Suprapubic skin (tissue), 4 donors: ENCODE measurements at regions not wholly inside any gene's neighbourhood (a gene's known extent, or its start where the extent isn't known, plus 50 kb on each side); places are given as distances from the start of the nearest gene placed in this dataset.

Experiments
- DNase-seq, 2 donors: peaks; one replicate each; pipeline ENCODE4 v3.0.0-alpha.2; 2019; ENCODE audit warnings: low spot score in 2 of 2
- H3K27ac ChIP-seq: fragments of 200-600 bp; sonication (generic); one replicate; pipeline ENCODE4 v1.5.1; 2019
- H3K27me3 ChIP-seq: fragments of 200-600 bp; sonication (generic); one replicate; pipeline ENCODE4 v1.5.1; 2019
- H3K36me3 ChIP-seq: fragments of 200-600 bp; sonication (generic); one replicate; pipeline ENCODE4 v1.5.1; 2019
- H3K4me1 ChIP-seq: fragments of 200-600 bp; sonication (generic); one replicate; pipeline ENCODE4 v1.5.1; 2019
- H3K4me3 ChIP-seq: fragments of 200-600 bp; sonication (generic); one replicate; pipeline ENCODE4 v1.5.1; 2019; ENCODE audit warnings: mild to moderate bottlenecking
- H3K9me3 ChIP-seq: fragments of 200-600 bp; sonication (generic); one replicate; pipeline ENCODE4 v1.5.1; 2019
- EP300 ChIP-seq: sonication (generic); formaldehyde crosslinking; IDR thresholded peaks from one replicate; pipeline ENCODE4 v1.6.1; 2017; ENCODE audit warnings: antibody characterized with exemption
- POLR2A ChIP-seq, 2 donors: fragments of 450-650 bp; IDR thresholded peaks; one replicate each; pipeline ENCODE4 v1.6.1; 2017; ENCODE audit warnings: antibody characterized with exemption in 2 of 2, mild to moderate bottlenecking in 2 of 2, moderate library complexity in 2 of 2
- POLR2AphosphoS5 ChIP-seq, 3 donors: sonication (generic); formaldehyde crosslinking; IDR thresholded peaks; one replicate each; pipeline ENCODE4 v1.6.1; 2017; ENCODE audit warnings: antibody characterized with exemption in 3 of 3
- WGBS: methylation state at CpG from one replicate; pipeline ENCODE4 v1.1.5; 2018; 5-methylcytosine and 5-hydroxymethylcytosine counted together
- TF ChIP-seq, protein P1 (sequence below), 2 donors: fragments of 200-600 bp in 1 of 2; fragments of 450-650 bp in 1 of 2; sonication (generic) in 1 of 2; IDR thresholded peaks; one replicate each; pipeline ENCODE4 v1.5.1; 2016 to 2019; ENCODE audit warnings: antibody characterized with exemption in 2 of 2, mild to moderate bottlenecking in 1 of 2, moderate library complexity in 1 of 2

- Histone ChIP-seq H3K27ac (no peak overlapping the region), H3K36me3 (no peaks in the 10 kb centered on the region), H3K9me3 (peaks cover 3% of the 10 kb centered on the region), H3K4me3 (no peak overlapping the region), H3K4me1 (no peaks in the 10 kb centered on the region), H3K27me3 (no peaks in the 10 kb centered on the region)
- no peak for DNase-seq
- 89% methylated on average over 1 of the region's 1 CpG for WGBS
- TF ChIP-seq POLR2AphosphoS5 (IDR thresholded peaks at IDR 0.05) = no peak
- TF ChIP-seq EP300 = no peak
- TF ChIP-seq, protein P1, sequence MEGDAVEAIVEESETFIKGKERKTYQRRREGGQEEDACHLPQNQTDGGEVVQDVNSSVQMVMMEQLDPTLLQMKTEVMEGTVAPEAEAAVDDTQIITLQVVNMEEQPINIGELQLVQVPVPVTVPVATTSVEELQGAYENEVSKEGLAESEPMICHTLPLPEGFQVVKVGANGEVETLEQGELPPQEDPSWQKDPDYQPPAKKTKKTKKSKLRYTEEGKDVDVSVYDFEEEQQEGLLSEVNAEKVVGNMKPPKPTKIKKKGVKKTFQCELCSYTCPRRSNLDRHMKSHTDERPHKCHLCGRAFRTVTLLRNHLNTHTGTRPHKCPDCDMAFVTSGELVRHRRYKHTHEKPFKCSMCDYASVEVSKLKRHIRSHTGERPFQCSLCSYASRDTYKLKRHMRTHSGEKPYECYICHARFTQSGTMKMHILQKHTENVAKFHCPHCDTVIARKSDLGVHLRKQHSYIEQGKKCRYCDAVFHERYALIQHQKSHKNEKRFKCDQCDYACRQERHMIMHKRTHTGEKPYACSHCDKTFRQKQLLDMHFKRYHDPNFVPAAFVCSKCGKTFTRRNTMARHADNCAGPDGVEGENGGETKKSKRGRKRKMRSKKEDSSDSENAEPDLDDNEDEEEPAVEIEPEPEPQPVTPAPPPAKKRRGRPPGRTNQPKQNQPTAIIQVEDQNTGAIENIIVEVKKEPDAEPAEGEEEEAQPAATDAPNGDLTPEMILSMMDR (IDR thresholded peaks at IDR 0.05) = no peak
Observed at GRCh38 chr4:144501231-144501780, 144.7 kb upstream of the HHIP start.

DNA sequence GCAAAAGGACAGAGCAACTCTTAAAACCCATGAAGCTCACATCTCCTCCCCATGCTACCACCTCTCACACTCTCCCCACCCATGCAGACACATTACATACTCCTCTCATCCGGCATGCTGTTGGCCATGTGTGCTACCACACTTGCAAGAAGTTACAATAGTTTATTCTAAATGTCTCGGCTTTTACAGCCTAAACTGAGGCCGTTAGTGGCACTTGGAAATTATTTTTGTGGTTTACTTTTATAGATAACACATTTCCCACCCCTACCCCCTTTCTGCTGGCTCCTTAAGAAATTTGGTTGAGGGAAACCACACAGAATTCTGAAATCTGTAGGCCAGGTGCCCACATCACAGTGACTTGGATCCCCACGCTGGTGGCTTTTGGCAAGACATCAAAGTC is 141.1 kb upstream of the HHIP start:
- Histone ChIP-seq H3K36me3 (no peaks in the 10 kb centered on the region), H3K9me3 (peaks cover 3% of the 10 kb centered on the region), H3K27ac (no peak overlapping the region), H3K27me3 (no peaks in the 10 kb centered on the region), H3K4me3 (no peak overlapping the region), H3K4me1 (no peaks in the 10 kb centered on the region)
- TF ChIP-seq POLR2AphosphoS5 (IDR thresholded peaks at IDR 0.05) (no peak), EP300 (no peak), POLR2A (IDR thresholded peaks at IDR 0.05) (no peak)
- TF ChIP-seq, protein P1 (IDR thresholded peaks at IDR 0.05) = no peak
- DNase-seq = no peak
- WGBS = 60% methylated on average over 4 of the region's 4 CpGs

- H3K4me3 ChIP-seq = no peak overlapping the region
- no peaks in the 10 kb centered on the region for H3K9me3 ChIP-seq
- no peaks in the 10 kb centered on the region for H3K4me1 ChIP-seq
- no peaks in the 10 kb centered on the region for H3K36me3 ChIP-seq
- no peak for TF ChIP-seq POLR2A (IDR thresholded peaks at IDR 0.05)
- H3K27ac ChIP-seq = no peak overlapping the region
- 66% methylated on average over 3 of the region's 3 CpGs for WGBS
- no peak for DNase-seq
- no peaks in the 10 kb centered on the region for H3K27me3 ChIP-seq
Observed at GRCh38 chr4:144507311-144508101, 138.4 kb upstream of the HHIP start.

DNA sequence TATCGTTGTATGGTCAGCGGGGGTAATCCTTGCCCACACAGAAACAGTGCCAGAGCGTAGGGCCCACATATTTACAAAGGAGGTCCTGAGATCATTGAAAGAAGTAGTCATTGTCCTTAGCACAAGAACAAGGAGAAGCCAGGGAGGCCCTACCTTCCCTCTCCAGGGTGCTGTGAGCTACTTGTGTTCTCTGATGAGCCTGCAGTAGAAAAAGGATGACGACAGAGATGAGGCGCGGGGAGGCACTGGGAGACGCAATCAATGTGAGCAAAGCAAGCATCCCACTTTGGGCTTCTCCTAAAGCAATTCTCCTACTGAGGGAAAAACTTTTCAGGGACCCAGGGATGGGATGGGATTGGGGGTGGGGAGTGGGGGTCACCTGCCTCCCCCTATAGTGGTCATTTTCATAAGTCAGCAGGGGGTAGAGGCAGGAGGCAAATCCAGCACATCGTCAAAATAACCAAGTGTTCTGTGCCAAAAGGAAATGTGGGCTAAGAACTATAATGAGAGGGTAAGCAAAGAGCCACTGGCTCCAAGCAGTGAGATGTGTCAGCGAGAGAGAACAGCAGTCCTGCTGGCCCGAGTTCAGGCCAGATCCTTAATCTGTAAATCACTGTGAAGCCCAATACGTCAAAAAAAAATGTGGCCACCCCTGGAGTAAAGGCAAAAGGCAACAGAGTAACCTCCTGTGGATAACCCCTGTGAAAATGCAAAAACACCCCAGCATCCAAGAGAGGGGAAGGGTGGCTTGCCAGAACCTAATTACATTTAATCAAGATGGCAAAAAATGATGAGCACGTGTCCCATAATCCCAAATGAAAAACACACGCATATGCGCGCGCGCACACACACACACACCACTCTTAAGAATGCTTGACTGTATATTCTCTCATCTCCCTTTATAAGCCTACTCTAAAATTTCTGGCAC is 136.6 kb upstream of the HHIP start:
- H3K27ac ChIP-seq = no peak overlapping the region
- DNase-seq = no peak
- TF ChIP-seq POLR2A (IDR thresholded peaks at IDR 0.05) = no peak
- TF ChIP-seq EP300 = no peak
- TF ChIP-seq, protein P1 (IDR thresholded peaks at IDR 0.05) = no peak
- no peak for TF ChIP-seq POLR2AphosphoS5 (IDR thresholded peaks at IDR 0.05)
- H3K9me3 ChIP-seq = no peaks in the 10 kb centered on the region
- H3K4me1 ChIP-seq = no peaks in the 10 kb centered on the region
- 70% methylated on average over 17 of the region's 17 CpGs for WGBS
- H3K27me3 ChIP-seq = no peaks in the 10 kb centered on the region
- no peaks in the 10 kb centered on the region for H3K36me3 ChIP-seq
- no peak overlapping the region for H3K4me3 ChIP-seq

- WGBS = 67% methylated on average over 1 of the region's 1 CpG
- DNase-seq = no peak
- Histone ChIP-seq H3K27me3 (no peaks in the 10 kb centered on the region), H3K9me3 (no peaks in the 10 kb centered on the region), H3K4me1 (no peaks in the 10 kb centered on the region), H3K36me3 (no peaks in the 10 kb centered on the region), H3K27ac (no peak overlapping the region), H3K4me3 (no peak overlapping the region)
- TF ChIP-seq, protein P1 (IDR thresholded peaks at IDR 0.05) = no peak
- TF ChIP-seq EP300 = no peak
- TF ChIP-seq POLR2AphosphoS5 (IDR thresholded peaks at IDR 0.05) = no peak
- no peak for TF ChIP-seq POLR2A (IDR thresholded peaks at IDR 0.05)
Observed at GRCh38 chr4:144514736-144515135, 131.2 kb upstream of the HHIP start.
